Cardiac muscle cell (in vitro differentiated cells and primary cell): ENCODE measurements at regions not wholly inside any gene's neighbourhood (a gene's known extent, or its start where the extent isn't known, plus 50 kb on each side); places are given as distances from the start of the nearest gene placed in this dataset.
A peak's percentile ranks its signal among the peaks of the same experiment; 100 is the strongest.
"Not testable (repeated sequence)": the region's sequence is repeated elsewhere in the genome, so short reads cannot be mapped to it uniquely, and the experiment has no call there.

ENCODE experiments used
- DNase-seq, 2 donors: peaks; one replicate each; pipeline versions ENCODE4 v3.0.0 to v3.0.0-alpha.2; 2010 to 2017; ENCODE audit warnings: low read depth in 1 of 2, low spot score in 1 of 2
- H3K27ac ChIP-seq: fragments of 200-600 bp; sonication (generic); 2 replicates; pipeline ENCODE4 v1.5.1; 2016
- H3K27me3 ChIP-seq: fragments of 200-600 bp; sonication (generic); 2 replicates; pipeline ENCODE4 v1.6.0; 2016; ENCODE audit warnings: control low read depth
- H3K36me3 ChIP-seq: fragments of 200-600 bp; sonication (generic); 2 replicates; pipeline ENCODE4 v1.5.1; 2016; ENCODE audit warnings: control low read depth
- H3K4me1 ChIP-seq: fragments of 200-600 bp; sonication (generic); 2 replicates; pipeline ENCODE4 v1.8.1; 2017; ENCODE audit warnings: low read depth, mild to moderate bottlenecking, mixed run types
- H3K4me3 ChIP-seq: fragments of 200-600 bp; sonication (generic); 2 replicates; pipeline ENCODE4 v1.5.1; 2016; ENCODE audit warnings: mild to moderate bottlenecking
- H3K9me3 ChIP-seq: fragments of 200-600 bp; sonication (generic); 2 replicates; pipeline ENCODE4 v1.5.1; 2017; ENCODE audit warnings: low read depth, mild to moderate bottlenecking, control low read depth
- TF ChIP-seq, protein P1 (sequence below): IDR thresholded peaks from 2 replicates; pipeline ENCODE4 v1.5.1; 2012; ENCODE audit warnings: low read depth, mild to moderate bottlenecking, low read length

DNA sequence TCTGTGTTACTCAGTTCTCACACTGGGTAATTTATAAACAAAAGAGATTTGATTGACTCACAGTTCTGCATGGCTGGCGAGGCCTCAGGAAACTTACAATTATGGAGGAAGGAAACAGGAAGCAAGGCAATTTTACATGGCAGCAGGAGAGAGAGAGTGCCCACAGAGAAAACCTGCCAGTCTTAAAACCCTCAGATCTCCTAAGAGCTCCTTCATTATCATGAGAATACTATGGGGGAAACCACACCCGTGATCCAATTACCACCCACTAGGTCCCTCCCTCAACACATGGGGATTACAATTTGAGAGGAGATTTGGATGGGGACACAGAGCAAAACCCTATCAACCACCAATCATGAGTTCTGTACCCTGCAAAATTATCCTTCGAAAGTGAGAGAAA lies 1180.8 kb downstream of the JRKL start:
- TF ChIP-seq, protein P1, sequence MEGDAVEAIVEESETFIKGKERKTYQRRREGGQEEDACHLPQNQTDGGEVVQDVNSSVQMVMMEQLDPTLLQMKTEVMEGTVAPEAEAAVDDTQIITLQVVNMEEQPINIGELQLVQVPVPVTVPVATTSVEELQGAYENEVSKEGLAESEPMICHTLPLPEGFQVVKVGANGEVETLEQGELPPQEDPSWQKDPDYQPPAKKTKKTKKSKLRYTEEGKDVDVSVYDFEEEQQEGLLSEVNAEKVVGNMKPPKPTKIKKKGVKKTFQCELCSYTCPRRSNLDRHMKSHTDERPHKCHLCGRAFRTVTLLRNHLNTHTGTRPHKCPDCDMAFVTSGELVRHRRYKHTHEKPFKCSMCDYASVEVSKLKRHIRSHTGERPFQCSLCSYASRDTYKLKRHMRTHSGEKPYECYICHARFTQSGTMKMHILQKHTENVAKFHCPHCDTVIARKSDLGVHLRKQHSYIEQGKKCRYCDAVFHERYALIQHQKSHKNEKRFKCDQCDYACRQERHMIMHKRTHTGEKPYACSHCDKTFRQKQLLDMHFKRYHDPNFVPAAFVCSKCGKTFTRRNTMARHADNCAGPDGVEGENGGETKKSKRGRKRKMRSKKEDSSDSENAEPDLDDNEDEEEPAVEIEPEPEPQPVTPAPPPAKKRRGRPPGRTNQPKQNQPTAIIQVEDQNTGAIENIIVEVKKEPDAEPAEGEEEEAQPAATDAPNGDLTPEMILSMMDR: no peak
- Histone ChIP-seq H3K27ac (no peak overlapping the region), H3K4me3 (no peak overlapping the region)

DNA sequence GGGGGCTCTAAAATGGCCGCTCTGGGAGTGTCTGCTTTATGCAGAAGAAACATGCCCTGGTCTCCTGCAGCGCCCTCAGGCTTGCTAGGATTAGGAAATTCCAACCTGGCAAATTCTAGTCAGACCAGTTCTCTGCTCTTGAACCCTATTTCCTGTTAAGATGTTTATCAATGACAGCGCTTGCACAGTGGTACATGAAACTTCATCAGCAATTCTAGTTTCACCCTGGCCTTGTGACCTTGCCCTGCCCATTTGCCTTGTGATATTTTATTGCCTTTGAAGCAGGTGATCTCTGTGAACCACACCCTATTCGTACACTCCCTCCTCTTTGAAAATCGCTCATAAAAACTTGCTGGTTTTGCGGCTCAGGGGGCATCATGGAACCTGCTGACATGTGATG lies 1184.0 kb downstream of the JRKL start:
- H3K27me3 ChIP-seq, DNase-seq, H3K36me3 ChIP-seq, H3K4me1 ChIP-seq, H3K9me3 ChIP-seq, H3K27ac ChIP-seq, H3K4me3 ChIP-seq: not testable (repeated sequence)

More for the DNA sequence above, 1180.8 kb downstream of the JRKL start:
- H3K36me3 ChIP-seq: no peaks in the 10 kb centered on the region
- H3K27me3 ChIP-seq: no peaks in the 10 kb centered on the region
- H3K4me1 ChIP-seq: no peaks in the 10 kb centered on the region
- no peaks in the 10 kb centered on the region for H3K9me3 ChIP-seq
- no peak for DNase-seq

DNA sequence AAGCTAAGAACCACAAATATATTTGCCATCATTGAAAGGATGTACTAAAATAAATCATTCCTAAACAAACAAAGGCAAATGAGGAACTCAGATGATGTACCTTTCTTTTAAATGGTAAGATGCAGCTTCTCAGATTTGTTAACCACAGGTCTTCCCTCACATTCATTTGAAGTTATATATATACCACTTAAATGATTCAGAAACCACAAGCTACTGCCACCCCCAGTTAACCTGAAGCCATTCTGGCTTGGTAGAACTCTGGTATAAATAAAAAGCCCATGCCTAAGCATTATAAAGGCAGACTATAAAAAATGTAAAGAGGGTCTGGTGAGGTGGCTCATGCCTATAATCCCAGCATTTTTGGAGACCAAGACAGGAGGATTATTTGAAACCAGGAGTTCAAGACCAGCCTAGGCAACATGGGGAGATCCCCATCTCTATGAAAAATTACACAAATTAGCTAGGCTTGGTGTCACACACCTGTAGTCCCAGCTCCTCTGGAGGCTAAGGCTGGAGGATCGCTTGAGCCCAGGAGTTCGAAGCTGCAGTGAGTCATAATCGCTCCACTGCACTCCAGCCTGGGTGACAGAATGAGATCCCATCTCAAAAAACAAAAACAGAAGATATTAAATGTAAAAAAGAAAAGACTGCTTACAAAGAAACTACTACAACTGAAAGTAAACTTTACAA lies 1185.3 kb downstream of the JRKL start:
- no peak overlapping the region for H3K4me3 ChIP-seq
- H3K9me3 ChIP-seq: no peaks in the 10 kb centered on the region
- TF ChIP-seq, protein P1: no peak

DNA sequence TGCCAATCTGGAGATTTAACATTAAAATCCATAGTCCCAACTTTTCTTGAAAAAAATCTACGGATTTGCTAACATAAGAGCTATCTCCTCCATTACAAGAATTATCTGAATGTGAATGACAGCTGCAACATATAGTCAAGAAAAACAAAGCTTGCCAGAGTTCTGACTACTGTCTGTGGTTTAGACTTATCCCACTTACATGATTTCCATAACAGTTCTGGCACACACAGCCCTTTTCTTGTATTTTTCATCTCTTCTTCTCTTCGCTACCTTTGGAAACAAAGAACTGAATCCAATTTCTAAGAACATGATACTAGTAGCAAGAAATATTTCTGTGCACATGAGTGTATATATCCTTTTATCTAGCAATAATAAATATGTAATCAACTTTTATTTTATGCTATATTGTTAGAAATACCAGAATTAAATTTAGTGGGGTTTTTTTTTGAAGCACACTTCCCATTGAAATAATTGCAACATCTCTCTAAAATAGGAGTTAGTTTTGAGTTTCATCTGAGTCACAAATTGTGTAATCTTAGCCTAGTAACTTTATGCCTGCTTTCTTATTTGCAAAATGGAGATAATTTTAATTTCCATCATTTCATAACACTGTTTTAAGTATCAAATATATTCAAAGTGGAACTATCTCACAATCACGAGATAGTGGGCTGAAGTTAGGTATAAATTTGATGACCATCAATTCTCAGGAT lies 1217.6 kb downstream of the JRKL start:
- DNase-seq: peak in 1 of 2 donors; percentile 73
- Histone ChIP-seq H3K27me3 (no peaks in the 10 kb centered on the region), H3K4me3 (no peak overlapping the region), H3K36me3 (no peaks in the 10 kb centered on the region), H3K9me3 (no peaks in the 10 kb centered on the region), H3K4me1 (no peaks in the 10 kb centered on the region), H3K27ac (no peak overlapping the region)
- TF ChIP-seq, protein P1: no peak

More for the DNA sequence above, 1185.3 kb downstream of the JRKL start:
- no peaks in the 10 kb centered on the region for H3K36me3 ChIP-seq
- H3K27ac ChIP-seq: no peak overlapping the region
- H3K4me1 ChIP-seq: no peaks in the 10 kb centered on the region
- DNase-seq: no peak
- H3K27me3 ChIP-seq: no peaks in the 10 kb centered on the region

DNA sequence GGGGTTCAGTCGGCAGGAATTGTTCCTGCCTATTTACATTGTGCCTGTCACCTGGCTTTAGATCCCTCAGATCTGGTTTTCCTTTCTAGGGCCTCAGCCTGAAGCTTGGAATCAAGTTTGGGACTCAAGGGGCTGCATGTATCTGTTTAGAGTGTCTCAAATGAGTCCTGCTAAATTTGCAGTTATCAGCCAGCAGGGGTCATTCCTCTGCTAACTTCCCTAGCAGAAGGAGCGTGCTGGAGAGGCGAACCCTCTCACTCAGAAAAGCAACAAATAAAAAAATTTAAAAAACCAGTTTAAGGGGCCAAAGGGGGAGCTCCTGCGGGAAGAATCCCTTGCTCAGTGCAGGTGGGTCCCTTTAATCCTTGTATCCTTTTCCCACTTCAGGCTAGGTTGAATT lies 1220.2 kb downstream of the JRKL start:
- peak in 1 of 2 donors; percentile 38 for DNase-seq
- H3K4me1 ChIP-seq: no peaks in the 10 kb centered on the region
- TF ChIP-seq, protein P1: peak; percentile 18

DNA sequence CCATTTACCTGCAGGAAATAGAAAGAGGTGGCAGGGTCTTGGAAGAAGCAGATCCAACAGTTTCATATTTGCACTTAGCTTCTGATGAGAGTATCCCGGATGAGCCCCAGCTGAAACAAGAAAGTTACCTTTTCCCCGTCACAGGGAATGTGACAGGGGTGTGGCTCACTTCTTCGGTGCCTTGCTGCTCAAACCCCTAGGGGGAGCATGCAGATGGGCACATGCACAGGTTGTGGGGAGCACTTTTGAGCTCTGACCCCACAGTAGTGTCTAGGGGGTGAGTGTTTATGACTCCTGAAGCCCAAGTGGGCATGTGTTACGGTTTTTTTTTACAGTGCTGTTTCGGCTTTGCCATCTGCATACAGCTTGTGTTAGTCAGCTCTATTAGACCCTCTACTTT lies 1221.0 kb downstream of the JRKL start:
- Histone ChIP-seq H3K36me3 (no peaks in the 10 kb centered on the region), H3K27ac (no peak overlapping the region), H3K9me3 (no peaks in the 10 kb centered on the region), H3K27me3 (no peaks in the 10 kb centered on the region), H3K4me3 (no peak overlapping the region), H3K4me1 (no peaks in the 10 kb centered on the region)
- no peak for DNase-seq
- TF ChIP-seq, protein P1: no peak

More for the DNA sequence above, 1220.2 kb downstream of the JRKL start:
- no peak overlapping the region for H3K4me3 ChIP-seq
- no peaks in the 10 kb centered on the region for H3K36me3 ChIP-seq
- no peaks in the 10 kb centered on the region for H3K27me3 ChIP-seq
- H3K27ac ChIP-seq: no peak overlapping the region
- no peaks in the 10 kb centered on the region for H3K9me3 ChIP-seq
